Midbrain (tissue), 1 donor: ENCODE measurements at regions not wholly inside any gene's neighbourhood (a gene's known extent, or its start where the extent isn't known, plus 50 kb on each side); places are given as distances from the start of the nearest gene placed in this dataset.
"Not testable (repeated sequence)": the region's sequence is repeated elsewhere in the genome, so short reads cannot be mapped to it uniquely, and the experiment has no call there.

Experiments used
- DNase-seq: peaks from one replicate; lab custom pipeline; 2025; lab: John Stamatoyannopoulos, UW

GRCh38 chr6:163872335-163872734, 457.8 kb downstream of the QKI start:
- DNase-seq = no peak

DNA sequence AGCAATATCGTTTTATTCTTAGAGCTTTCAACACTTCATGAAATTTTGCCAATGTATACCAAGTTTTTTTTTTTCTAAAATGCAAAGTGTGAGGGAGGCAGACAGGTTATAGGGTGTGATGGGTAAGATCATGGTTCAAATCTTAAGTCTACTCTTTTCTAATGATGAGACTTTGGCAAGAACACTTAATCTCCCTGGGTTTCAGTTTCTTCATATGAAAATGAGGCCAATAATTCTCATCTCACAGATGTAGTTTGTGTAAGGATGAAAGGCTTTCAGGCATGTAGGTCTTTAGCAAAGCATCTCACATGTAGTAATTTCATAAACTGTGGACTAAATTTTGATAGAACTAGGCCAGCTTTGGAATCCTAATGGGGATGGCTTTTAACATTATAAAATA, 457.1 kb downstream of the QKI start:
- DNase-seq = no peak

GRCh38 chr6:163867518-163868292, 453.2 kb downstream of the QKI start:
- no peak for DNase-seq

- no peak for DNase-seq
Observed at GRCh38 chr6:163866192-163866591, 451.7 kb downstream of the QKI start.

DNA sequence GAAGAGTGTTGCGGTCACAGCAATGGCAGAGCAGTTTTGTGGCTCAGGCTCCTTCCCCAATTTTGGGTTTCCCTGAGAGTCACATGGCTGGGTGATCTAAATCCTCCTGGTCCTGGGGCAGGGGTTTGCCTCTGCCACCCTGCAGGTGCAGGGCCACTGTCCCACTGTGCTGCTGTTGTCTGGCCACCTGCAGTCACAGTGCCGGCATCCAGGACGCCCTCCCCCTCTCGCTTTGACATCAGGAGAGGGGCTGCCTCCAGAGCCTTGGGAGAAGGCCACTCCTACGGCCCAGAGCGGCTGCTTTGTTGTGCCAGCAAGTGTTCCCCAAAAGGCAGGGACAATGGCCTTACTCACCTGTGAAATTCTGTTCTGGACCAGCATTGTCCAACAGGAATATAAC, 449.0 kb downstream of the QKI start:
- no peak for DNase-seq

GRCh38 chr6:163862701-163863100, 448.2 kb downstream of the QKI start:
- no peak for DNase-seq

DNA sequence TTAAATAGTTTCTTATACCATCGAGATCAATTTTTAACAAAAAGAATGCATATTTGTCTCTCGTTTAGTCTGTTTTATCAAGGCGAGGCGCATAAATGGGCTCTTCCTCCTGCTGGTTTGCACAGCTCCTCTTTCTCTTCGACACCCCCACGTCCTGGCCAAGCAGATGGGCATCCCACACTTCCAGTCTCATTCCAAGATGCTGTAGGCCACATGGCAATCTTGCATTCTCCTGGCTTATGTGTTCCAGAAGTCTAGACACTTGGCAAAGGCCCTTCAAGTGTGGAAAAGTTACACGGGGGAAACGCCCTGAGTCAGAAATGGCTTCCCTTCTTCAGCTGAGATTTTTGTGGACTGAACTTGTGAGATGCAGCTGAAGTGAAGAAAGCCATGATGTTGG, 447.1 kb downstream of the QKI start:
- DNase-seq = no peak

GRCh38 chr6:163860287-163861081, 446.0 kb downstream of the QKI start:
- no peak for DNase-seq

DNA sequence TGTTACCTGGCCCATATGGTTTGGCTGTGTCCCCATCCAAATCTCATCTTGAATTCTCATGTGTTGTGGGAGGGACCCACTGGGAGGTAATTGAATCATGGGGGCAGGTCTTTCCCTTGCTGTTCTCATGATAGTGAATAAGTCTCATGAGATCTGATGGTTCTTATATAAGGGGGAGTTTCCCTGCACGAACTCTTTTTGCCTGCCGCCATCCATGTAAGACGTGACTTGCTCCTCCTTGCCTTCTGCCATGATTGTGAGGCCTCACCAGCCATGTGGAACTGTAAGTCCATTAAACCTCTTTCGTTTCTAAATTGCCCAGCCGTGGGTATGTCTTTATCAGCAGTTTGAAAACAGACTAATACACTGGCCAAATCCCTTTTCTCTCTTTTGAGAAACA, 444.4 kb downstream of the QKI start:
- not testable (repeated sequence) for DNase-seq

DNA sequence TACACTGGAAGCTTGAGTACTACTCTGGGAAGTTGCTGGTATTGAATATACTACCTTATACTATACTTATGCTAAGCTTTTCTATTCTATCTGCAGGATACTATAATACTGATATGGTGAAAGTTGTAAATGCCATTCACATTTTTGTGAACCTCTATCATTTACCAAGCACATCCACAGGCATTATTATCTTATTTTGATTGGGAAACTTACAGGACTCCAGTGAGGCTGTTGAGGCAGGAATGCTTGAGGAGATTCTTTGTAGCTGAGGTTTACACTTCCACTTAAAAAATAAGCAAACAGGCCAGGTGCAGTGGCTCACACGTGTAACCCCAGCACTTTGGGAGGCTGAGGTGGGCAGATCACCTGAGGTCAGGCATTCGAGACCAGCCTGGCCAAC, 442.9 kb downstream of the QKI start:
- DNase-seq = no peak

GRCh38 chr6:163850874-163851273, 436.4 kb downstream of the QKI start:
- no peak for DNase-seq

GRCh38 chr6:163844761-163845160, 430.2 kb downstream of the QKI start:
- DNase-seq = no peak

- no peak for DNase-seq
Observed at GRCh38 chr6:163844357-163844756, 429.8 kb downstream of the QKI start.

DNA sequence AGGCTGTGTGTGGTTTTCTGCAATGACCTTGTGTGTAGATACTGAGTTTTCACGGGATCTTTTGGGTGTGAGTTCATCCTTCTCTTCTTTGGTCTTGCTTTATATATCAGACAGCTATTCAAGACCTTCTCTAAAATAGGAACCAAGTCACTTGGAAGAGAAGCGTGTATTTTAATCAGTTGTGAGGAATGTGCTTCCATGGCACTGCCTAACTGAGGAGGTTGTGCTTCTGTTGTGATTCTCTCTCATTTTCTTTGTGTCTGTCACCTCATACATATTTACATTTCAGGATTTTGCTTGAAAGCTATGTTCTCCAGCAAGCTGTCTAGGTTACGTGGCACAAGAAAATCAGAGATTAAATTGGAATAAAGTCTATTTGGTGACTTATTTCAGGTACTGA, 428.7 kb downstream of the QKI start:
- no peak for DNase-seq

DNA sequence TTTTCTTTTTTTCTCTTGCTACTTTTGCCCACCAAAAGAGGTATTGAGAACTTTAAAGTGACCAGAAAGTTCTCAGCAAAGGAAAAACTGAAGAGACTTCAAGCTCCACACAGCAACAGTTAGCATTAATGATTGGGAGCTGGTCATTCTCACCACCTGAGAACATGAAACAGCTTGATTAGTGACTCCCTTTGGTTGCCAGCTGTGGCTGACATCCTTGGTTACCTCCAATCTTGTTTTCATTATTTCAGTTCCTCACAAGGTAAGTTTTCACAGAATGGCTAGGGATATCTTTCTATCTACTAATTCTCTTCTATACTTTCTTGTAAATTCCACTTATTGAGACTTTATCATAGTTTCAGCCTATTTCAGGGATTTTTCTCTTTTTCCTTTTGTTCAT, 427.9 kb downstream of the QKI start:
- no peak for DNase-seq

GRCh38 chr6:163841733-163842132, 427.2 kb downstream of the QKI start:
- no peak for DNase-seq

GRCh38 chr6:163841326-163841725, 426.8 kb downstream of the QKI start:
- DNase-seq = no peak

DNA sequence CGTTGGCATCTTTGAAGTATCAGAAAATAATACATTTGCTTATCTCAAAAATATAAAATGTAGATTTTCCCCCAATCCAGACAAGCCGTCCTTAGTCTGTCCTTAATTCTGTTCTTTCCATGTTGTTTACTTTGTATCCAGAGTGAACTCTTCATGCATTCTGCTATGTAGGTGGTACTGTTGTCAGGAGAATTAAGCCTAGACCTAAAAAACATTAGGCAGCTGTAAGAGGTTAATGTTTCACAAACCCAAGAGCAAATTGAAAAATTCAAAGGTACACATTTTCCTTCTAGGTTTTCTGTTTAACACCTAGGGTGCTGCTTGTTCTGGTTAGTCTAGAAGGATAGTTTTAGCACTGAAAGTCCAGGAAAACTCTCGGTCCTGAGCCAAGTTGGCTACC, 426.4 kb downstream of the QKI start:
- DNase-seq = no peak

DNA sequence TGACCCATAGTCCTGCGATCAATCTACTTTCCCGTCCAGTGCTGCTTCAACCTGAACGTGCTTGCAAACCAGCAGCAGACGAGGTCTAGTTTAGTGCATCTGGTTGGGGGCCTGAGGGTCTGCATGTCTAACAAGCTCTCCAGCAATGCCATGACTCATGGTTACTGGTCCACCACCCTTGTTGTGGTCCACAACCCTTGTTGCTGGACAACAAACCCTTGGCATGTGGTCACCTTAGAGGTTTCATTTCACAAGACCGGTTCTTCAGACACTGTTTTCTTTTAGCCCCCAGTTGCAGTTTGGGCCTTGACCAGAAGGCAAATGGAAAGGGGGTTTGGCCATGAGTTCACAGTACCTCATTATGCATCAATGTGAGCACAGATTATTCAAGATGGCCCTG, 424.8 kb downstream of the QKI start:
- DNase-seq = no peak

GRCh38 chr6:163837691-163838431, 423.3 kb downstream of the QKI start:
- DNase-seq = no peak

DNA sequence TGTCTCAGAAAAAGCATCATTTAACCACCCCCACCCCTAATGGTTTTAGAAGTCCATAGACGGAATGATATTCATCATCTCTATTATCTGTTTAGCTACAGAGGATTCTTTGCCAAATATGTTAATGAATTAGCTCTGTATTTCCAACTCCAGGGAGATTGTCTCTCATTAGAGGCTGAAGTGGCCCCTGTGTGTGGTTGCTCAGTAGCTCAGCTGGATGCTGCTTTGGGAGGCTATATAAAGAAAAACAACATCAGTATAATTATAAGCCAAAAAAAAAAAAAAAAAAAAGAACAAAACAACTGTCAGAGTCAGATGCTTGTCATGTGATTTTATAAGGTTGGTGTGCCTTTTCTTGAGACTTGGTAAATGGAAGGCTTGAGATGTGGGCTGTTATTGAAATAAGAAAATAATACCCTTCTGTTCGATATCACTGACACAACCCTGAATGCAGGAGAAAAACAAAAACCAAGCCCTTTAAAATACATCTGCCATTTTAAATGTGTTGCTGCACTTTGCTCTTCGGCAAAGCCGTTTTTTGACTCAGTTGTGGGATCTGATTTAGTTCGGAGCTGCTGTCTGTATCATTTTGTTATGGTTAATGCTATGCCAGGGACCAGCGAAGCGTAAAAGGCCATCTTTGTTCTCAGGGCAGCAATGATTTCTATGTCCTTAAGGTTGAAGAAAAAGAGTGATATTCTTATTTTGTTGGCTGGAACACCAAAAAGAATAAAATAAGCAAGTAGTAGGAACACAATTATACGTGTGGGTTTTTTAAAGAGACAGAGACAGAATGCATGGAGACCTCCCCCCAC, 422.6 kb downstream of the QKI start:
- no peak for DNase-seq
